Activated CD4-positive, alpha-beta T cell treated with anti-CD3 and anti-CD28 coated beads, Interleukin-2, amount 10 ng/mL, durations not matched to agents 7 days and 5 days (primary cell): ENCODE measurements at regions not wholly inside any gene's neighbourhood (a gene's known extent, or its start where the extent isn't known, plus 50 kb on each side); places are given as distances from the start of the nearest gene placed in this dataset.

Experiments used
- CTCF ChIA-PET: fragments of 350-600 bp; sonication (Branson Sonifier 250); formaldehyde crosslinking; loops from one replicate; lab custom pipeline; 2021; ENCODE audit warnings: antibody characterized with exemption; lab: Charles Lee
- POLR2A ChIA-PET: fragments of 350-600 bp; sonication (Branson Sonifier 250); formaldehyde crosslinking; loops from one replicate; lab custom pipeline; 2021; ENCODE audit warnings: antibody characterized with exemption; lab: Charles Lee
- DNase-seq: peaks from one replicate; pipeline ENCODE4 v3.0.0-alpha.2; 2020
- H3K27ac Mint-ChIP-seq: one replicate; pipeline ENCODE4 v1.8.0; 2021; ENCODE audit warnings: mild to moderate bottlenecking, moderate library complexity, mixed read lengths
- H3K27me3 Mint-ChIP-seq: one replicate; pipeline ENCODE4 v1.8.0; 2021; ENCODE audit warnings: mixed read lengths
- H3K36me3 Mint-ChIP-seq: one replicate; pipeline ENCODE4 v1.8.0; 2021; ENCODE audit warnings: low read depth, mixed read lengths
- H3K4me1 Mint-ChIP-seq: one replicate; pipeline ENCODE4 v1.8.0; 2021; ENCODE audit warnings: mixed read lengths
- H3K4me3 Mint-ChIP-seq: one replicate; pipeline ENCODE4 v1.8.0; 2021; ENCODE audit warnings: mild to moderate bottlenecking, moderate library complexity, mixed read lengths
- H3K9me3 Mint-ChIP-seq: one replicate; pipeline ENCODE4 v1.8.0; 2021; ENCODE audit warnings: mixed read lengths

DNA sequence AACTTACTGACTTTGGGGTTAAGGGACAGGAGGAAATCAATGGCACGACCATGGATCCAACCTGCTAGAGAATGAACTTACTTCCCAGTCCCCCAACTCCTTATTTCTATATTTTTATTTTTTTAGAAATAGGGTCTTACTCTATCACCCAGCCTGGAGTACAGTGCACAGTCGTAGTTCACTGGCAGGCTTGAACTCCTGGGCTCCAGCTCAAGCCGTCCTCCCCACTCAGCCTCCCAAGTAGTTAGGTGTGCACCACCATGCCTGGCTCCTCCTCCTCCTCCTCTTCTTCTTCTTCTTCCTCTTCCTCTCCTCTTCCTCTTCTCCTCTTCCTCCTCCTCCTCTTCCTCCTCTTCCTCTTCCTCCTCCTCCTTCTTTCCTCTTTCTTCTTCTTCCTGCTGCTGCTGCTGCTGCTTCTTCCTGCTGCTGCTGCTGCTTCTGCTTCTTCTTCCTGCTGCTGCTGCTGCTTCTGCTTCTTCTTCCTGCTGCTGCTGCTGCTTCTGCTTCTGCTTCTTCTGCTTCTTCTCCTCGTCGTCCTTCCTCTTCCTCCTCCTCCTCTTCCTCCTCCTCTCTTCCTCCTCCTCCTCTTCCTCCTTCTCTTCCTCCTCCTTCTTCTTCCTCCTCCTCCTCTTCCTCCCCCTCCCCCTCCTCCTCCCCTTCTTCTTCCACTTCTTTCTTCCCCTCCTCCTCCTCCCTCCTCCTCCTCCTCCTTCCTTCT is 390.1 kb upstream of the RGS6 start:
- ChIA-PET POLR2A (no interaction called here), CTCF (interaction anchor here (0.8 kb wide), 1 partner anchor 14 kb away, joined by 3 read pairs; no protein-coding TSS in a partner anchor)
- Mint-ChIP-seq H3K9me3 (no peaks in the 10 kb centered on the region), H3K4me1 (peaks cover 11% of the 10 kb centered on the region), H3K27ac (no peak overlapping the region), H3K4me3 (no peak overlapping the region), H3K27me3 (no peaks in the 10 kb centered on the region), H3K36me3 (peaks cover 3% of the 10 kb centered on the region)
- DNase-seq: no peak

- Mint-ChIP-seq H3K4me3 (no peak overlapping the region), H3K27me3 (no peaks in the 10 kb centered on the region), H3K4me1 (peaks cover 38% of the 10 kb centered on the region), H3K9me3 (no peaks in the 10 kb centered on the region), H3K27ac (peak overlapping the region; percentile 7), H3K36me3 (peaks cover 8% of the 10 kb centered on the region)
- ChIA-PET POLR2A (no interaction called here), CTCF (no interaction called here)
- no peak for DNase-seq
These were observed 382.7 kb upstream of the RGS6 start for GRCh38 chr14:71549421-71550050.

- Mint-ChIP-seq H3K27ac (no peak overlapping the region), H3K36me3 (peaks cover 8% of the 10 kb centered on the region), H3K9me3 (no peaks in the 10 kb centered on the region), H3K4me3 (no peak overlapping the region), H3K4me1 (peaks cover 45% of the 10 kb centered on the region), H3K27me3 (no peaks in the 10 kb centered on the region)
- no peak for DNase-seq
- ChIA-PET CTCF (no interaction called here), POLR2A (interaction anchor here (0.6 kb wide), 1 partner anchor 38 kb away, joined by 3 read pairs; no protein-coding TSS in a partner anchor)
These were observed 381.9 kb upstream of the RGS6 start for GRCh38 chr14:71550367-71550766.

- ChIA-PET CTCF (interaction anchor here (0.6 kb wide), 1 partner anchor 39 kb away, joined by 3 read pairs; no protein-coding TSS in a partner anchor), POLR2A (no interaction called here)
- DNase-seq: no peak
- peaks cover 55% of the 10 kb centered on the region for H3K4me1 Mint-ChIP-seq
- no peak overlapping the region for H3K27ac Mint-ChIP-seq
- H3K27me3 Mint-ChIP-seq: no peaks in the 10 kb centered on the region
- H3K9me3 Mint-ChIP-seq: no peaks in the 10 kb centered on the region
- peaks cover 8% of the 10 kb centered on the region for H3K36me3 Mint-ChIP-seq
- no peak overlapping the region for H3K4me3 Mint-ChIP-seq
These were observed 380.8 kb upstream of the RGS6 start for GRCh38 chr14:71551291-71551950.

DNA sequence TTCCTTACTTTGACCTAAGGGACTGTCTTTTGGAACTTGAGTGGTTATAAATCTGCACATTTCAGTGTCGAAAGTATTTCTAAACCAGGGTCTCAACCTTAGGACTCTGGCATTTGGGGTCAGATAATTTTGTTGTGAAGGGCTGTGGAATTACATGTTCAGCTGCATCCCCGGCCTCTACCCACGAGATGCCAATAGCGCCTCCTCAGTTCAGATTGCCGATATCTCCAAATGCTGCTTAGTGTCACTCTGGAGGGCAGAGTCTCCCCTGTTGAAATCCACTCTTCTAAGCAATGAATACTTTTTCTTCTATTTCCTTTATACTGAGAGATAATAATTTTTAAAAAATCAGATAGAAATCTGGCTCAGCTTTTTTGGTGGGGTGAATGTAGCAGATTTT is 379.4 kb upstream of the RGS6 start:
- DNase-seq: no peak
- CTCF ChIA-PET: interaction anchor here (1.0 to 1.3 kb wide), 2 partner anchors 34 to 112 kb away, joined by 3 read pairs; no protein-coding TSS in a partner anchor
- Mint-ChIP-seq H3K27me3 (no peaks in the 10 kb centered on the region), H3K9me3 (no peaks in the 10 kb centered on the region), H3K4me3 (no peak overlapping the region), H3K27ac (peak overlapping the region; percentile 94), H3K4me1 (peaks cover 67% of the 10 kb centered on the region), H3K36me3 (peaks cover 5% of the 10 kb centered on the region)
- POLR2A ChIA-PET: no interaction called here

DNA sequence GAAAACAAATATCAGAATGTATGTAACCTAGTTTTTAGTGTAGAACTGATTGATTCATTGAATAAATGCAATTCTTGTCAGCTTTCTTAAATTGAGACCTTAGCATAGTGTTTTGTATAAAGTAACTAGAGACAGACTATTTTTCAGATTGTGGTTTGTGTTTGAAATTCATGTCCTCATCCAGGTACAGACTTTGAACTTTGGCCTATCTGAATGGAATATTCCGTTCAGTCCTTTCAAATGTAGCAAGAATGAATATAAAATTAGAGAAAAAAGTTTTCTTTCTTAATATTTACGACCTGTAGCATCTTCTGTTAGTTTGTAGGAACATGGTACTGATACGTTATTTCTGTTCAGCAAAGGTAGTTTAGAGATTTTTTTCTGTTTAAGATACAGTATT is 378.4 kb upstream of the RGS6 start:
- Mint-ChIP-seq H3K36me3 (peaks cover 11% of the 10 kb centered on the region), H3K27ac (peak overlapping the region; percentile 94), H3K4me3 (peak overlapping the region; percentile 4), H3K27me3 (no peaks in the 10 kb centered on the region), H3K4me1 (peaks cover 76% of the 10 kb centered on the region), H3K9me3 (peaks cover 6% of the 10 kb centered on the region)
- DNase-seq: no peak
- ChIA-PET CTCF (interaction anchor here (1.3 kb wide), 1 partner anchor 35 kb away, joined by 3 read pairs; no protein-coding TSS in a partner anchor), POLR2A (interaction anchor here (0.5 to 0.7 kb wide), 2 partner anchors 232 to 252 kb away, joined by 3 read pairs; no protein-coding TSS in a partner anchor)

DNA sequence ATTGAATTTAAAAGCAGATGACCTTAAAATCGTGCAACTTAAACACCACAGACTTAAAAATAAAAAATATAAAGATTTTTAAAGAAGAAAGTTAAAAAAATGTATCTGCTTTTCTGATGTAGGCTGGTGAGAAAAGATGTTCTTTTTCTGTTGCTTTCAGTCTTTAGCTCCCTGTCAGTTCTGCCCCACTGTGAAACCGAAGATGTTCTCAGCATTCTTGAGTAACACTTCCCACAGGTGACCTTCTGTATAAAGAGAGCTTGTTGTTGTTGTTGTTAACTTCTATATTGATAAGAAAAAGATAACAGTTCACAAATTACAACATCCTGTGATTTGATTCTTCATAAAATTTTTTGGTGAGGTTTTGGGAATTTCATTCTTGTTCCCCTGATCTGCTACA is 377.9 kb upstream of the RGS6 start:
- Mint-ChIP-seq H3K4me3 (peak overlapping the region; percentile 57), H3K27me3 (no peaks in the 10 kb centered on the region), H3K9me3 (peaks cover 6% of the 10 kb centered on the region), H3K27ac (peak overlapping the region; percentile 94), H3K4me1 (peaks cover 76% of the 10 kb centered on the region), H3K36me3 (peaks cover 11% of the 10 kb centered on the region)
- no peak for DNase-seq
- POLR2A ChIA-PET: interaction anchor here (0.5 to 0.7 kb wide), 2 partner anchors 233 to 252 kb away, joined by 3 read pairs; no protein-coding TSS in a partner anchor
- CTCF ChIA-PET: interaction anchor here (1.2 kb wide), 2 partner anchors 28 to 73 kb away, joined by 3 to 4 read pairs; no protein-coding TSS in a partner anchor

GRCh38 chr14:71554959-71555612 is 377.1 kb upstream of the RGS6 start:
- peak; percentile 30 for DNase-seq
- H3K27me3 Mint-ChIP-seq: no peaks in the 10 kb centered on the region
- H3K4me1 Mint-ChIP-seq: peaks cover 74% of the 10 kb centered on the region
- ChIA-PET CTCF (interaction anchor here (0.6 to 1.2 kb wide), 7 partner anchors 8 to 234 kb away, joined by 3 to 4 read pairs (median 3); partner anchors contain the start of gene SIPA1L1), POLR2A (interaction anchor here (0.6 to 1.0 kb wide), 2 partner anchors 234 to 676 kb away, joined by 3 to 6 read pairs; no protein-coding TSS in a partner anchor)
- H3K27ac Mint-ChIP-seq: peak overlapping the region; percentile 94
- peaks cover 6% of the 10 kb centered on the region for H3K9me3 Mint-ChIP-seq
- H3K4me3 Mint-ChIP-seq: peak overlapping the region; percentile 57
- H3K36me3 Mint-ChIP-seq: peaks cover 7% of the 10 kb centered on the region

DNA sequence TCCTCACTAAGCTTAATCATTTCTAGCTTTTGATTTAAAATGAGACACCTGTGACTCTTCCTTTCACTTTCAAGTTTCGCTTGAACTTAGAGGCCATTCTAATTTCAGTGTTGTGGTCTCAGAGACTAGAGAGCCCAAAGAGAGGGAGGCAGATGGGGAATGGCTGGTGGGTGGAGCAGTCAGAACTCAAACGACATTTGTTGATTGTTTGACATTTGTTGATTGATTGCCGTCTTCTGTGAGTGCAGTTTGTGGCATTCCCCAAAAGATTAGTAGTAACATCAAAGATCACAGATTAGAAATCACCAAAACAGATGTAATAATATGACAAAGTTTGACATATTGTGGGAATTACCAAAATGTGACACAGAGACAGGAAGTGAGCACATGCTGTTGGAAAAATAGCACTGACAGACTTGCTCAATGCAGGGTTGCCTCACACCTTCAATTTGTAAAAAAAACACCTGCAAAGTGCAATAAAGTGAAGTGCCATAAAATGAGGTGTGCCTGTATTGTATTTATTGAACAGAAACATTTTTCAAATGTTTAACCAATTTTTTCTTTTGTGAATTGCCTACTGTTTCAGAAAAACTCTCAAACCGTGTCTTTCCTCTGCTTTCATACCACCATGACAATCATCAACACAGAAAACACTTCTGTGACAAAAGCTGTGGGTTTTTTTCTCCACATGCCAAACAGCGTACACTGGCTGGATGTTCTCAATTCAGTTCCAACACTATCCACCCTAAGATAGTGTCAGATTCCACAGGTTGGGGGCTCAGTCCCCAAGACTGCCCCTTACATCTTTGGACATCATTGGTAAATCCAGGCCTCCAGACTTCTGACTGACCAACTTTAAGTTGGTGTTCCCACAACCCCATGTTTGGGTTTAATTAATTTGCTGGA is 376.3 kb upstream of the RGS6 start:
- H3K36me3 Mint-ChIP-seq: peaks cover 7% of the 10 kb centered on the region
- H3K27me3 Mint-ChIP-seq: no peaks in the 10 kb centered on the region
- H3K9me3 Mint-ChIP-seq: peaks cover 6% of the 10 kb centered on the region
- DNase-seq: peak; percentile 76
- peak overlapping the region; percentile 94 for H3K27ac Mint-ChIP-seq
- CTCF ChIA-PET: interaction anchor here (0.6 to 1.2 kb wide), 7 partner anchors 7 to 235 kb away, joined by 3 to 4 read pairs (median 3); partner anchors contain the start of gene SIPA1L1
- POLR2A ChIA-PET: interaction anchor here (1.0 kb wide), 1 partner anchor 235 kb away, joined by 3 read pairs; no protein-coding TSS in a partner anchor
- peaks cover 67% of the 10 kb centered on the region for H3K4me1 Mint-ChIP-seq
- peak overlapping the region; percentile 57 for H3K4me3 Mint-ChIP-seq

- Mint-ChIP-seq H3K4me1 (peaks cover 58% of the 10 kb centered on the region), H3K4me3 (no peak overlapping the region), H3K27ac (peak overlapping the region; percentile 94), H3K36me3 (peaks cover 7% of the 10 kb centered on the region), H3K27me3 (no peaks in the 10 kb centered on the region), H3K9me3 (peaks cover 6% of the 10 kb centered on the region)
- POLR2A ChIA-PET: no interaction called here
- CTCF ChIA-PET: no interaction called here
- DNase-seq: no peak
These were observed 375.5 kb upstream of the RGS6 start for GRCh38 chr14:71556730-71557129.

DNA sequence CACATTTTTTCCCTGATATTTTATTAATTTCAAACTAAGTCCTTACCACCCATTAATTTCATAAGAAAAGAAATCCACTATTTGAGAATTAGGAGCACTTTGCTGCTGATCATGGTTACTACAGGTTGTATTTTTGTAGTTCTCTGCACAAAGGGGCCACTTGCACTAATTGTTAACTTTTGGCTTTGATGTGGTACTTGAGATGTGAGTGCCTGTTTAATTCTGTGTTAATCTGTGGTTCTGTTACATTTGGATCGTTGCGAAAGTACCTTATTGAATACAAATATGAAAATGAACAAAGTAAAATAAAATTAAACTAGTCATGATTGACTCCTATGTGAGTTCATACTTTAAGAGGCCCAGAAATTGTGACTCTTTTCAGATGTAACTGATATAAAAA is 374.9 kb upstream of the RGS6 start:
- ChIA-PET POLR2A (no interaction called here), CTCF (no interaction called here)
- no peak overlapping the region for H3K4me3 Mint-ChIP-seq
- H3K27me3 Mint-ChIP-seq: no peaks in the 10 kb centered on the region
- H3K27ac Mint-ChIP-seq: peak overlapping the region; percentile 94
- peaks cover 7% of the 10 kb centered on the region for H3K36me3 Mint-ChIP-seq
- DNase-seq: no peak
- H3K4me1 Mint-ChIP-seq: peaks cover 58% of the 10 kb centered on the region
- H3K9me3 Mint-ChIP-seq: peaks cover 6% of the 10 kb centered on the region
